H9 (cell line): ENCODE measurements at regions not wholly inside any gene's neighbourhood (a gene's known extent, or its start where the extent isn't known, plus 50 kb on each side); places are given as distances from the start of the nearest gene placed in this dataset.

Experiments
- DNase-seq: peaks from one replicate; pipeline ENCODE4 v3.0.0-alpha.2; 2017
- H2AFZ ChIP-seq: one replicate; pipeline ENCODE4 v1.6.1; 2013; ENCODE audit warnings: mild to moderate bottlenecking, low read length, control low read depth, moderate library complexity
- H2AK5ac ChIP-seq: 2 replicates; pipeline ENCODE4 v1.6.1; 2013; ENCODE audit warnings: low read length, control low read depth, mixed read lengths; ENCODE audit not compliant: insufficient read length
- H2BK120ac ChIP-seq: one replicate; pipeline ENCODE4 v1.6.1; 2013; ENCODE audit warnings: low read depth, mild to moderate bottlenecking, low read length, control low read depth, inconsistent platforms; ENCODE audit not compliant: poor library complexity, severe bottlenecking
- H2BK12ac ChIP-seq: 2 replicates; pipeline ENCODE4 v1.6.1; 2013; ENCODE audit warnings: low read length, control low read depth, mixed read lengths, low read depth; ENCODE audit not compliant: insufficient read length
- H2BK15ac ChIP-seq: 2 replicates; pipeline ENCODE4 v1.6.1; 2013; ENCODE audit warnings: low read depth, low read length, control low read depth
- H2BK20ac ChIP-seq: one replicate; pipeline ENCODE4 v1.6.1; 2013; ENCODE audit warnings: low read depth, mild to moderate bottlenecking, low read length, control low read depth, inconsistent platforms; ENCODE audit not compliant: poor library complexity, severe bottlenecking
- H2BK5ac ChIP-seq: 2 replicates; pipeline ENCODE4 v1.6.1; 2013; ENCODE audit warnings: low read length, control low read depth, mixed read lengths; ENCODE audit not compliant: insufficient read length
- H3K14ac ChIP-seq: 2 replicates; pipeline ENCODE4 v1.6.1; 2013; ENCODE audit warnings: low read length, control low read depth; ENCODE audit not compliant: insufficient read depth
- H3K18ac ChIP-seq: 2 replicates; pipeline ENCODE4 v1.6.1; 2013; ENCODE audit warnings: low read depth, mild to moderate bottlenecking, mixed read lengths, low read length, control low read depth; ENCODE audit not compliant: insufficient read length
- H3K23ac ChIP-seq: 2 replicates; pipeline ENCODE4 v1.6.1; 2013; ENCODE audit warnings: low read length, control low read depth, mixed read lengths, low read depth; ENCODE audit not compliant: insufficient read length
- H3K23me2 ChIP-seq: 2 replicates; pipeline ENCODE4 v1.6.1; 2013; ENCODE audit warnings: low read depth, mild to moderate bottlenecking, mixed read lengths, low read length, control low read depth; ENCODE audit not compliant: insufficient read length, poor library complexity, severe bottlenecking
- H3K27ac ChIP-seq: 2 replicates; pipeline ENCODE4 v1.5.1; 2013; ENCODE audit warnings: low read length, control low read depth, mixed read lengths, low read depth; ENCODE audit not compliant: insufficient read length
- H3K27me3 ChIP-seq: 2 replicates; pipeline ENCODE4 v1.6.1; 2013; ENCODE audit warnings: low read length, control low read depth, inconsistent platforms; ENCODE audit not compliant: insufficient read depth
- H3K4ac ChIP-seq: 2 replicates; pipeline ENCODE4 v1.6.1; 2013; ENCODE audit warnings: low read depth, mild to moderate bottlenecking, control low read depth, inconsistent platforms, low read length, moderate library complexity
- H3K4me1 ChIP-seq: 2 replicates; pipeline ENCODE4 v1.6.1; 2013; ENCODE audit warnings: low read length, control low read depth, inconsistent platforms; ENCODE audit not compliant: insufficient read depth
- H3K4me2 ChIP-seq: 2 replicates; pipeline ENCODE4 v1.6.1; 2013; ENCODE audit warnings: low read length, control low read depth, mixed read lengths; ENCODE audit not compliant: insufficient read length, insufficient read depth
- H3K56ac ChIP-seq: 2 replicates; pipeline ENCODE4 v1.6.1; 2013; ENCODE audit warnings: low read depth, mild to moderate bottlenecking, mixed read lengths, low read length, control low read depth; ENCODE audit not compliant: insufficient read length
- H3K79me1 ChIP-seq: 2 replicates; pipeline ENCODE4 v1.6.1; 2013; ENCODE audit warnings: low read depth, mild to moderate bottlenecking, moderate library complexity, low read length, control low read depth, inconsistent platforms; ENCODE audit not compliant: insufficient read depth, poor library complexity, severe bottlenecking
- H3K79me2 ChIP-seq: 2 replicates; pipeline ENCODE4 v1.6.1; 2013; ENCODE audit warnings: low read length, control low read depth, inconsistent platforms; ENCODE audit not compliant: insufficient read depth
- H3K9ac ChIP-seq: 2 replicates; pipeline ENCODE4 v1.6.1; 2013; ENCODE audit warnings: low read length, control low read depth, mixed read lengths; ENCODE audit not compliant: insufficient read length; ENCODE audit errors: extremely low read depth
- H3K9me3 ChIP-seq: one replicate; pipeline ENCODE4 v1.6.1; 2013; ENCODE audit warnings: low read depth, low read length, inconsistent platforms; ENCODE audit not compliant: control insufficient read depth
- H3T11ph ChIP-seq: one replicate; pipeline ENCODE4 v1.6.1; 2013; ENCODE audit warnings: mild to moderate bottlenecking, low read length, control low read depth, inconsistent platforms
- H4K20me1 ChIP-seq: one replicate; pipeline ENCODE4 v1.6.1; 2013; ENCODE audit not compliant: control insufficient read depth, insufficient read length, insufficient read depth
- H4K5ac ChIP-seq: 2 replicates; pipeline ENCODE4 v1.6.1; 2013; ENCODE audit warnings: low read depth, mild to moderate bottlenecking, mixed read lengths, low read length, control low read depth; ENCODE audit not compliant: insufficient read length
- H4K8ac ChIP-seq: replicated peaks from 2 replicates; pipeline ENCODE4 v1.6.1; 2013; ENCODE audit warnings: low read length, control low read depth, mixed read lengths, low read depth; ENCODE audit not compliant: insufficient read length
- H4K91ac ChIP-seq: 2 replicates; pipeline ENCODE4 v1.6.1; 2013; ENCODE audit warnings: low read depth, mild to moderate bottlenecking, moderate library complexity, mixed read lengths, low read length, control low read depth; ENCODE audit not compliant: insufficient read length
- H3K27ac Mint-ChIP-seq, 3 experiments: 2 replicates in 2 of 3; 3 replicates in 1 of 3; pipeline ENCODE4 v1.8.0; 2020 to 2021; ENCODE audit warnings: mixed read lengths in 3 of 3, mild to moderate bottlenecking in 1 of 3, moderate library complexity in 1 of 3
- H3K27me3 Mint-ChIP-seq: 2 replicates; pipeline ENCODE4 v1.8.0; 2021; ENCODE audit warnings: low read depth, mild to moderate bottlenecking, moderate library complexity, mixed read lengths
- H3K36me3 Mint-ChIP-seq, 3 experiments: 2 replicates in 2 of 3; 3 replicates in 1 of 3; pipeline ENCODE4 v1.8.0; 2020 to 2021; ENCODE audit warnings: low read depth in 3 of 3, mixed read lengths in 3 of 3; ENCODE audit not compliant: insufficient read depth in 1 of 3
- H3K4me1 Mint-ChIP-seq, 2 experiments: 2 replicates each; pipeline ENCODE4 v1.8.0; 2020; ENCODE audit warnings: mixed read lengths in 2 of 2
- H3K4me3 Mint-ChIP-seq, 2 experiments: 2 replicates in 1 of 2; 3 replicates in 1 of 2; pipeline ENCODE4 v1.8.0; 2020 to 2021; ENCODE audit warnings: mild to moderate bottlenecking in 2 of 2, mixed read lengths in 2 of 2, moderate library complexity in 1 of 2
- H3K9me3 Mint-ChIP-seq, 2 experiments: 2 replicates in 1 of 2; 3 replicates in 1 of 2; pipeline ENCODE4 v1.8.0; 2020; ENCODE audit warnings: mild to moderate bottlenecking in 2 of 2, mixed read lengths in 2 of 2, moderate library complexity in 1 of 2
- WGBS: extraction: QIAGEN DNeasy Blood & Tissue Kit; methylation state at CpG from one replicate; pipeline ENCODE4 v1.1.7; 2013; ENCODE audit warnings: missing lambda C conversion rate, low lambda C conversion rate, mixed read lengths; ENCODE audit not compliant: insufficient read length; ENCODE audit errors: extremely low coverage; 5-methylcytosine and 5-hydroxymethylcytosine counted together
- TF ChIP-seq, protein P1 (sequence below): fragments of 200-600 bp; sonication (generic); conservative IDR thresholded peaks from 3 replicates; pipeline ENCODE4 v1.8.0; 2021; ENCODE audit warnings: antibody characterized with exemption, mild to moderate bottlenecking

DNA sequence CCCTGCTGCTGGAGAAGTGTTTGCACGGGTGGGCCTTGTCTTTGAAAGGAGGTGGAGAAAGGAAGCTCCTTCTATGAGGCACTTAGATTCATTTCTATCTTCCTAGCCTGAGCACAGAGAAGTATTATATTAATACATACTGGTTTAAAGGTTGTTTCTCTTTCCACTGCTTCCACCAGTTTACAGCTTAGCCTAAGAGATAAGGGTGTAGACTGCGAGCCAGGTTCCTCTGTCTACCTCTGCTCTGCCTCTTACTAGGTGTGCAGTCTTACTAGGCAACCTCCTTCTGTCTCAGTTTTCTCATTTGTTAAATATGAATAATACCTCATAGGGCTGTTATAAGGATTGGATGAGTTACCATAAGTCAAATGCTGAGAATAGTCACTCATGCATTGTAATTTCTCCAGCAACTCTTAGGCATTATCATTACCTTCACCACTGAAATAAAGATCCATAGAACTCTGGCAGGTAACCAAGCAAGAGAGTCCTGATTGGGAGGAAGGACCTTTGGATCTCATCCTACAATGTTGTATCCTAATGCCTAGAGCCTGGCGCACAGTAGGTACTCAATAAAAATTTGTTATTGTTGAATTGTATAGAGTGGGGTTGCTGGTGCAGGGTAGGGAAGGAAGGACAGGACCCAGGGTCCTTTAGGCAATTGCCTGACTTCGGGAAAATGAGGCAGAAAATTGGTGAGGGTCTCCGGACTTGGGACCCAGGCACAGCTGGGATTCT, 95.1 kb downstream of the TBX19 start:
- Histone ChIP-seq H3K4me2 (no peak overlapping the region), H3K79me1 (no peaks in the 10 kb centered on the region), H2BK5ac (no peak overlapping the region), H3K79me2 (no peaks in the 10 kb centered on the region), H4K20me1 (no peaks in the 10 kb centered on the region), H4K91ac (no peak overlapping the region), H2AFZ (no peak overlapping the region), H3K23me2 (no peaks in the 10 kb centered on the region), H3K9ac (no peak overlapping the region), H2BK20ac (no peak overlapping the region), H3K4me1 (no peaks in the 10 kb centered on the region), H4K8ac (no peak overlapping the region), H3K4ac (no peak overlapping the region), H3K14ac (no peak overlapping the region), H2AK5ac (no peak overlapping the region), H2BK120ac (no peak overlapping the region), H2BK15ac (no peak overlapping the region), H3T11ph (no peak overlapping the region), H3K27me3 (no peaks in the 10 kb centered on the region), H3K56ac (no peak overlapping the region), H3K23ac (no peak overlapping the region), H3K27ac (no peak overlapping the region), H4K5ac (no peak overlapping the region), H2BK12ac (no peak overlapping the region), H3K18ac (no peak overlapping the region), H3K9me3 (no peaks in the 10 kb centered on the region)
- H3K27me3 Mint-ChIP-seq = no peaks in the 10 kb centered on the region; the same call in 1 of the 2 replicates
- H3K9me3 Mint-ChIP-seq = no peaks in the 10 kb centered on the region
- no peaks in the 10 kb centered on the region for H3K36me3 Mint-ChIP-seq
- no CpG with 5 or more reads among the region's 5 CpGs for WGBS
- no peak for DNase-seq
- TF ChIP-seq, protein P1, sequence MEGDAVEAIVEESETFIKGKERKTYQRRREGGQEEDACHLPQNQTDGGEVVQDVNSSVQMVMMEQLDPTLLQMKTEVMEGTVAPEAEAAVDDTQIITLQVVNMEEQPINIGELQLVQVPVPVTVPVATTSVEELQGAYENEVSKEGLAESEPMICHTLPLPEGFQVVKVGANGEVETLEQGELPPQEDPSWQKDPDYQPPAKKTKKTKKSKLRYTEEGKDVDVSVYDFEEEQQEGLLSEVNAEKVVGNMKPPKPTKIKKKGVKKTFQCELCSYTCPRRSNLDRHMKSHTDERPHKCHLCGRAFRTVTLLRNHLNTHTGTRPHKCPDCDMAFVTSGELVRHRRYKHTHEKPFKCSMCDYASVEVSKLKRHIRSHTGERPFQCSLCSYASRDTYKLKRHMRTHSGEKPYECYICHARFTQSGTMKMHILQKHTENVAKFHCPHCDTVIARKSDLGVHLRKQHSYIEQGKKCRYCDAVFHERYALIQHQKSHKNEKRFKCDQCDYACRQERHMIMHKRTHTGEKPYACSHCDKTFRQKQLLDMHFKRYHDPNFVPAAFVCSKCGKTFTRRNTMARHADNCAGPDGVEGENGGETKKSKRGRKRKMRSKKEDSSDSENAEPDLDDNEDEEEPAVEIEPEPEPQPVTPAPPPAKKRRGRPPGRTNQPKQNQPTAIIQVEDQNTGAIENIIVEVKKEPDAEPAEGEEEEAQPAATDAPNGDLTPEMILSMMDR = no peak
- H3K4me1 Mint-ChIP-seq = 0 out of 4 replicates have a peak, but pooled peaks cover 0 to 2% of the 10 kb centered on the region in 2 experiments
- no peak overlapping the region; a peak in 1 of 7 replicates for H3K27ac Mint-ChIP-seq
- H3K4me3 Mint-ChIP-seq = no peak overlapping the region
